Osteocyte (in vitro differentiated cells): ENCODE measurements at regions not wholly inside any gene's neighbourhood (a gene's known extent, or its start where the extent isn't known, plus 50 kb on each side); places are given as distances from the start of the nearest gene placed in this dataset.

Source experiments
- DNase-seq: peaks from one replicate; pipeline ENCODE4 v3.0.0; 2021; ENCODE audit warnings: mixed read lengths; ENCODE audit not compliant: unreplicated experiment; ENCODE audit errors: extremely low spot score
- H3K27ac Mint-ChIP-seq: one replicate; pipeline ENCODE4 v1.8.0; 2021; ENCODE audit warnings: mild to moderate bottlenecking, mixed read lengths; ENCODE audit not compliant: unreplicated experiment
- H3K27me3 Mint-ChIP-seq: one replicate; pipeline ENCODE4 v1.8.0; 2021; ENCODE audit warnings: mixed read lengths; ENCODE audit not compliant: unreplicated experiment
- H3K36me3 Mint-ChIP-seq: one replicate; pipeline ENCODE4 v1.8.0; 2021; ENCODE audit warnings: mixed read lengths; ENCODE audit not compliant: unreplicated experiment
- H3K4me1 Mint-ChIP-seq: one replicate; pipeline ENCODE4 v1.8.0; 2021; ENCODE audit warnings: mixed read lengths; ENCODE audit not compliant: unreplicated experiment
- H3K4me3 Mint-ChIP-seq: one replicate; pipeline ENCODE4 v1.8.0; 2021; ENCODE audit warnings: mild to moderate bottlenecking, moderate library complexity, mixed read lengths; ENCODE audit not compliant: unreplicated experiment
- H3K9me3 Mint-ChIP-seq: one replicate; pipeline ENCODE4 v1.8.0; 2021; ENCODE audit warnings: mixed read lengths; ENCODE audit not compliant: unreplicated experiment
- TF ChIP-seq, protein P1 (sequence below): fragments of 200-600 bp; sonication (generic); IDR thresholded peaks from 2 replicates; pipeline ENCODE4 v1.5.0; 2021; ENCODE audit warnings: antibody characterized with exemption, mild to moderate bottlenecking, moderate library complexity

DNA sequence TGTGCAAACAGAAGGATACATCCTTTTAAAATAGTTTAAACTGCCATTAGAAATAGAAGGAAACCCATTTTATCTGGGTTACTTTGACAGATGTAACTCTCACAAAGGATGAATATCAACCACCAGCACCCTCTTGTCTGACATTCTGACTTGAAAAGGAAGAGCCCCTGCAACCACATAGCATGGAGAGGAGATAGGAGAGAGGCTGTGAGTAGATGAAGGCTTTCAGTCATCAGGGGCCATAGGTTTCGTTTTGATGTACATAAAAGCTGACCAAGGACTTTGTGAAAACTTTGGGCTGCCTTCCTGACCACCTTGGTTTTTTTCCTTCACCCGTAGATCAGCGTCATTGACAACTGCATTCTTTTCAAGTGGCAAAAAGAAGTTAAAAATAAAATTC, 211.6 kb upstream of the PRPS1L1 start:
- DNase-seq, result no peak
- no peak overlapping the region for H3K27ac Mint-ChIP-seq
- no peaks in the 10 kb centered on the region for H3K9me3 Mint-ChIP-seq
- H3K4me3 Mint-ChIP-seq, result no peak overlapping the region
- no peaks in the 10 kb centered on the region for H3K36me3 Mint-ChIP-seq
- peaks cover 56% of the 10 kb centered on the region for H3K27me3 Mint-ChIP-seq
- no peaks in the 10 kb centered on the region for H3K4me1 Mint-ChIP-seq
- TF ChIP-seq, protein P1, sequence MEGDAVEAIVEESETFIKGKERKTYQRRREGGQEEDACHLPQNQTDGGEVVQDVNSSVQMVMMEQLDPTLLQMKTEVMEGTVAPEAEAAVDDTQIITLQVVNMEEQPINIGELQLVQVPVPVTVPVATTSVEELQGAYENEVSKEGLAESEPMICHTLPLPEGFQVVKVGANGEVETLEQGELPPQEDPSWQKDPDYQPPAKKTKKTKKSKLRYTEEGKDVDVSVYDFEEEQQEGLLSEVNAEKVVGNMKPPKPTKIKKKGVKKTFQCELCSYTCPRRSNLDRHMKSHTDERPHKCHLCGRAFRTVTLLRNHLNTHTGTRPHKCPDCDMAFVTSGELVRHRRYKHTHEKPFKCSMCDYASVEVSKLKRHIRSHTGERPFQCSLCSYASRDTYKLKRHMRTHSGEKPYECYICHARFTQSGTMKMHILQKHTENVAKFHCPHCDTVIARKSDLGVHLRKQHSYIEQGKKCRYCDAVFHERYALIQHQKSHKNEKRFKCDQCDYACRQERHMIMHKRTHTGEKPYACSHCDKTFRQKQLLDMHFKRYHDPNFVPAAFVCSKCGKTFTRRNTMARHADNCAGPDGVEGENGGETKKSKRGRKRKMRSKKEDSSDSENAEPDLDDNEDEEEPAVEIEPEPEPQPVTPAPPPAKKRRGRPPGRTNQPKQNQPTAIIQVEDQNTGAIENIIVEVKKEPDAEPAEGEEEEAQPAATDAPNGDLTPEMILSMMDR, result no peak

DNA sequence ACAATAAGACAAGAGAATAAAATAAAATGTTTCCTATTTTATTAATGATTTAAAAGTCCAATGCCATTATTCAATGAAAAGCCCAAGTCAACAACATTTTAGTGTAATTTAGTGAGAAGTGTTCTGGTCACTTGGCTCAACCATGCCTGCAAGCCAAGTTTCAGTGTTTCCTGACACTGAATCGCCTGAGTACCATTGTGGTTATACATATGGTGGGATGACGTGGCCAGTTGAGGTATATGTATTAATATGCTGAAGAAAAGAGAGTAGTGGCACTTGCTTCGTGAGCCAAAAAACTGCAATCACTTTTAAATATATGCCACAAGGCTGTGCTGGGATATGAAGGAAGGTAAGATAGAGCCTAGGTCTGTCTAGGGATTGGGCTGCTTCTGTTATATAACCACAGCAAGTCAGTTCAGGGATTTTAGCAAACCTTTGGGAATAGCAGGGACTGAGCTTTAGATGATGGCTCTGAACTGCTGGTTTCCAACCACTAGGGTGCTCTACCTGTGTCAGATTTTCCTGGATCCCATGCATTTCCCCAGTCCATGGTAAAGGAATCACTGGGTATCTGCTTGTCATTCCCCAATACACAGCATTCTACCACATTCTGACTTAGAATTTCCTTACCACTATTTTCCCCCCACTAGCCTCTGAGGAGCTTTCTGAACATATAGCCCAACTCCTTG, 214.0 kb upstream of the PRPS1L1 start:
- Mint-ChIP-seq H3K4me3 (no peak overlapping the region), H3K9me3 (peaks cover 3% of the 10 kb centered on the region), H3K4me1 (no peaks in the 10 kb centered on the region), H3K27ac (no peak overlapping the region), H3K27me3 (peaks cover 52% of the 10 kb centered on the region), H3K36me3 (no peaks in the 10 kb centered on the region)
- TF ChIP-seq, protein P1, result no peak
- no peak for DNase-seq

DNA sequence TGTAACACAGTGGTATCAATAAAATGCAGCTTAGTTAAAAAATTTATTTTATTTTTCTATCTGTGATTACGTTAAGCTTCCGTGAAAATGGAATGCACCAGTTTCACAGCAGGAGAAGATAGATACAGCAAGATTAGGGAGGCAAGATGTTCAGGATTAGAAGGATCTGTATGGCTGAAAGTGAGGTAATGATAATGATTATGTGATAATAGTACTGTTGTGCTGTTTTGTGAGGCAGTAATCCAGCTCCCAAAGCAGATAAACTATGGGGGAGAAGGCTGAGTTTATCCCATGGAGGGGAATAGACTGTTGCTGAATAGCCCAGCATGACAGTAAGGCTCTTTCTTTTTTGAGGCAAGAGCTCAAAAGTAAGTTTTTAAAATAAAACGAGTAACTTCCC, 216.1 kb upstream of the PRPS1L1 start:
- no peak for DNase-seq
- no peak overlapping the region for H3K27ac Mint-ChIP-seq
- no peak overlapping the region for H3K4me3 Mint-ChIP-seq
- H3K36me3 Mint-ChIP-seq, result no peaks in the 10 kb centered on the region
- H3K9me3 Mint-ChIP-seq, result peaks cover 6% of the 10 kb centered on the region
- no peaks in the 10 kb centered on the region for H3K4me1 Mint-ChIP-seq
- peaks cover 47% of the 10 kb centered on the region for H3K27me3 Mint-ChIP-seq
- TF ChIP-seq, protein P1, result no peak

DNA sequence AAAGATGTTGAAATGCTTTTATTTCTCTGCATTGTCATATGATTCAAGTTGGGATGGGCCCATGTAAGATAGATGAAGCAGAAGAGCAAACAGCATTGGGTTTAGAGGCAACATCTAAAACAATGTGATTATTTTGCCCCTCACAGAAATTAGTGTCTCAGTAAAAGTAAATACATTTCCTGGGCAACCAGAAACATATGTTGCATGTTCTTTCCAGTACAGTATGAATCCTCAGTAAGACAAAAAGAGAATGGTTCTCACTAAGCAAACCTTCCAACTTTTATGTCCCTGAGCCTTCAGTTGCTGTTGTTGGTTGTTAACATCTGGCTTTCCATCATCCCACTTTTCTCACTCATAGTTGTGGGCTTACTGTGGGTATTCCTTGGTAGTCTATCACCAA, 222.5 kb upstream of the PRPS1L1 start:
- Mint-ChIP-seq H3K4me3 (no peak overlapping the region), H3K4me1 (no peaks in the 10 kb centered on the region), H3K27ac (no peak overlapping the region), H3K9me3 (peaks cover 19% of the 10 kb centered on the region), H3K27me3 (peaks cover 21% of the 10 kb centered on the region), H3K36me3 (no peaks in the 10 kb centered on the region)
- TF ChIP-seq, protein P1, result no peak
- DNase-seq, result no peak

DNA sequence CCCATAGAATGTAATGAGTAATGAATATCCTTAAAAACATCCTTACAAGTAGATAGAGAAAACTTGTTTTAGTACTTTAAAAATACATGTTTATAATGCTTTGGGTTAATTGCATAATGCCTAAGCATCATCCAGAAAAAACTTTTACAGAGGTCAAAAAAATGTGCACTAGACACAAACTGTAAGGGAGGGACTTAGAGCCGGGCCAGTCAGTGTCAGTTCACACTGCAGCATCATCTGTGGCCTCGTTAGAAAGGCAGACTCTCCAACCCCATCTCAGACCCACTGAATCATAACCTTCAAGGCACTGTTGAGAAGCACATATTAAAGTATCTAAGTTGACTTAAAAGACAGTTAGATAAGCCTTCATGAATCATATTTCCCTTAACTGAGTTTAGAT, 230.1 kb upstream of the PRPS1L1 start:
- H3K27ac Mint-ChIP-seq, result no peak overlapping the region
- H3K36me3 Mint-ChIP-seq, result peaks cover 4% of the 10 kb centered on the region
- peaks cover 9% of the 10 kb centered on the region for H3K27me3 Mint-ChIP-seq
- peaks cover 19% of the 10 kb centered on the region for H3K9me3 Mint-ChIP-seq
- H3K4me3 Mint-ChIP-seq, result no peak overlapping the region
- TF ChIP-seq, protein P1, result no peak
- DNase-seq, result no peak
- no peaks in the 10 kb centered on the region for H3K4me1 Mint-ChIP-seq
